HFF-Myc (cell line): ENCODE measurements at regions not wholly inside any gene's neighbourhood (a gene's known extent, or its start where the extent isn't known, plus 50 kb on each side); places are given as distances from the start of the nearest gene placed in this dataset.
"Not testable (repeated sequence)": the region's sequence is repeated elsewhere in the genome, so short reads cannot be mapped to it uniquely, and the experiment has no call there.

ENCODE experiments used
- DNase-seq: peaks from one replicate; pipeline ENCODE4 v3.0.0-alpha.2; 2011; ENCODE audit warnings: low read depth; ENCODE audit errors: extremely low read depth
- H3K4me3 ChIP-seq: replicated peaks from 2 replicates; pipeline ENCODE4 v1.5.1; 2011; ENCODE audit warnings: low read depth, mild to moderate bottlenecking, control low read depth, low read length
- TF ChIP-seq, protein P1 (sequence below): IDR thresholded peaks from 2 replicates; pipeline ENCODE4 v1.5.1; 2012; ENCODE audit warnings: mild to moderate bottlenecking, low read depth, low read length, control low read depth; ENCODE audit errors: missing control alignments

DNA sequence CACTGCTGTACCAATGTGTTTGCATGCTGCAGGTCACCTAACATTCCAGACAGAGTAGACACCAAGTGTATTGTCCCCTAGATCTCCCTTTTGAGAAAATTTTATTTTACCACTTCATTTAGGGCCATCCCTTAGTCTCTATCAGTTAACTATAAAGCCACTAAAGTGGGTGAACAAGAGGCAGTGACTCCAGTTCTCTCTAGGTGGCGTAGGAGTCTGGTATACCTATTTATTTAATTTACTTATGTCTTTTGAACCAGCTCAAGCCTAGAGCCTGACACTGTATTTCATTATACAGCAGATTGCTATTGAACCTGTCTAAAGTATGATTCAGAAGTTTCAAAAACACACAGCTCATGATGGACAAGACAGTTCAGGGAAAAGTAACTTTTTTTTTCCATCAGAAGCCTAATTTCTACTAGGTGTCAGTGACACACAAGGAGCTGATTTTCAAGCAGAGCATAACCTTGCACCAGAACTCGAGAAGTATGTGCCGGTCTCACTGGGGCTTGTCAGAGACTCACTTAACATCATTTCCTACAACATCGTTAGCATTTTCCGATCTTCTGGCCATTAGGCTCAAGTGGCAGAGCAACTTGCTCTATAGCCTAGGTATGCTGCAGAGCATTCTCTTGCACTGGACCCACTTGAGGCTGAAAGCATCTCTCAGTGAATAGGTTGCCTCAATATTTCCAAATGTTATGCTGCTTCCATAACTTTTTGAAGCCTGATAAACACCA lies 175.4 kb downstream of the CDC14C start:
- no peak for DNase-seq
- H3K4me3 ChIP-seq = no peak overlapping the region
- TF ChIP-seq, protein P1, sequence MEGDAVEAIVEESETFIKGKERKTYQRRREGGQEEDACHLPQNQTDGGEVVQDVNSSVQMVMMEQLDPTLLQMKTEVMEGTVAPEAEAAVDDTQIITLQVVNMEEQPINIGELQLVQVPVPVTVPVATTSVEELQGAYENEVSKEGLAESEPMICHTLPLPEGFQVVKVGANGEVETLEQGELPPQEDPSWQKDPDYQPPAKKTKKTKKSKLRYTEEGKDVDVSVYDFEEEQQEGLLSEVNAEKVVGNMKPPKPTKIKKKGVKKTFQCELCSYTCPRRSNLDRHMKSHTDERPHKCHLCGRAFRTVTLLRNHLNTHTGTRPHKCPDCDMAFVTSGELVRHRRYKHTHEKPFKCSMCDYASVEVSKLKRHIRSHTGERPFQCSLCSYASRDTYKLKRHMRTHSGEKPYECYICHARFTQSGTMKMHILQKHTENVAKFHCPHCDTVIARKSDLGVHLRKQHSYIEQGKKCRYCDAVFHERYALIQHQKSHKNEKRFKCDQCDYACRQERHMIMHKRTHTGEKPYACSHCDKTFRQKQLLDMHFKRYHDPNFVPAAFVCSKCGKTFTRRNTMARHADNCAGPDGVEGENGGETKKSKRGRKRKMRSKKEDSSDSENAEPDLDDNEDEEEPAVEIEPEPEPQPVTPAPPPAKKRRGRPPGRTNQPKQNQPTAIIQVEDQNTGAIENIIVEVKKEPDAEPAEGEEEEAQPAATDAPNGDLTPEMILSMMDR = no peak

DNA sequence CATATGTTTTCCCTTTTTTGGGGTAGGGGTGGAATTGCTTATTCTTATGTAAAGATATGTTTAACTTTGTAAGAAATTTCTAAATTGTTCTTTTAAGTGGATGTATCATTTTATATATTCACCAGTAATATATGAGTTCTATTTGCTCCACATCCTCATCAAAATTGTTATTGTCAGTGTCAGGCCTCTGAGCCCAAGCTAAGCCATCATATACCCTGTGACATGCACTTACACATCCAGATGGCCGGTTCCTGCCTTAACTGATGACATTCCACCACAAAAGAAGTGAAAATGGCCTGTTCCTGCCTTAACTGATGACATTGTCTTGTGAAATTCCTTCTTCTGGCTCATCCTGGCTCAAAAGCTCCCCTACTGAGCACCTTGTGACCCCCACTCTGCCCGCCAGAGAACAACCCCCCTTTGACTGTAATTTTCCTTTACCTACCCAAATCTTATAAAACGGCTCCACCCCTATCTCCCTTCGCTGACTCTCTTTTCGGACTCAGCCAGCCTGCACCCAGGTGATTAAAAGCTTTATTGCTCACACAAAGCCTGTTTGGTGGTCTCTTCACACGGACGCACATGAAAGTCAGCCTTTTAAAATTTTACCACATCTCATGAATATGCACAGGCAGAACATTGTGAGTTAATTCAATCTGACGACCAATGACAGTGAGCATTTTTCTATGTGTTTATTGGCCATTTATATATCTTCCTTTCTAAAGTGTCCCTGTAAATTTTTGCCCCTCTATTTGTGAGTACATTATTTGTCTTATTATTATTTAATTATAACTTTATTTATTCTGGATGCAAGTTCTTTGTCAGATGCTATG lies 176.8 kb downstream of the CDC14C start:
- not testable (repeated sequence) for DNase-seq, H3K4me3 ChIP-seq

DNA sequence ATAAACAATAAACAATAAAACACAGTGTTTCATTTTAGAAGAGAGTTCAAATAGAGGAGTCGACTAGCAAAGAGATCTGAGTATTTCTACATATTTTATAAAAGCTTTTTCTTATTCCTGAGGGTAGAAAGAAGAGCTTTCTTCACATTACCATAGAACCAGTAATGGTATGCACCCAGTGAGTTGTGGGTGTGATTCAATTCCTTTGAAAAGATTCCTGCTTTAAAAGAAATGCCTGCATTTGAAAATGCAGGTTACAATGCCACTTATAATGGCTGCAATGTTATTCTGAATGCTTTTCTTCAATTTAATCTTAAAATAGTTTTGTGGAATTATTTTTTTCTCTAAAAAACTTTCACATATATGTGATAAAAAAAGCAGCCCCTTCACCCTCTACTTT lies 178.1 kb downstream of the CDC14C start:
- no peak overlapping the region for H3K4me3 ChIP-seq
- no peak for DNase-seq
- TF ChIP-seq, protein P1 = no peak

DNA sequence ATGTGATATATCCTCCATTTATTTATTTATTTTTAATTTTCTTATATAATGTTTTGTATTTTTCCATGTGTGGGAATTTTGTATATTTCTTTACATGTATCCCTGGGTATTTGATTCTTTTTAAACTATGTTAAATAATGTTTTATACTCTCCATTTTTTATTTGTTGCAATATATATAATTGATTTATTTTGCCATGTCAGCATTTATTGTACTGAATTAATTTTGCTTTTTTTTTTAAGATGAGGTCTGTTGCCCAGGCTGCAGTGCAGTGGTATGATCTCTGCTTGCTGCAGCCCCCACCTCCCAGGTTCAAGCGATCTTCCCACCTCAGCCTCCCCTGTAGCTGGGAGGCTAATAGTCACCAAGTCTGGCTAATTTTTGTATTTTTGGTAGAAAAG lies 187.4 kb downstream of the CDC14C start:
- TF ChIP-seq, protein P1 = no peak
- DNase-seq = no peak
- no peak overlapping the region for H3K4me3 ChIP-seq

DNA sequence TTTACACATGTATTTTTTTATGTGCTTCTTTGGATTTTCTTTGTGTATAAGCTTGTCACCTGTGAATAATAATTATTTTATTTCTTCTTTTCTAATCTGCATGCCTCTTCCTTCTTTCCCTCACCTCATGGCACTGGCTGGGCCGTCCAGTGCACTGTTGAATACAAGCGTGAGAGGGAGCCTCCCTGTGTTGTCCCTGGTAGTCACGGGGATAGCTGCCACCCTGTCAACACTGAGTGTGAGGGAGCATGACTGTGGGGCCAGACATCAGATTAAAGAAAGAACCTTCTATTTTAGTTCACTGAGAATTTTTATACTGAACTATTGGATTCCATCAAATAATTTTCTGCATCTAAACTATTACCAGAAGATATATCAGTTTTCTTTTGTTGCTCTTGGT lies 187.9 kb downstream of the CDC14C start:
- no peak for DNase-seq
- TF ChIP-seq, protein P1 = no peak
- H3K4me3 ChIP-seq = no peak overlapping the region

DNA sequence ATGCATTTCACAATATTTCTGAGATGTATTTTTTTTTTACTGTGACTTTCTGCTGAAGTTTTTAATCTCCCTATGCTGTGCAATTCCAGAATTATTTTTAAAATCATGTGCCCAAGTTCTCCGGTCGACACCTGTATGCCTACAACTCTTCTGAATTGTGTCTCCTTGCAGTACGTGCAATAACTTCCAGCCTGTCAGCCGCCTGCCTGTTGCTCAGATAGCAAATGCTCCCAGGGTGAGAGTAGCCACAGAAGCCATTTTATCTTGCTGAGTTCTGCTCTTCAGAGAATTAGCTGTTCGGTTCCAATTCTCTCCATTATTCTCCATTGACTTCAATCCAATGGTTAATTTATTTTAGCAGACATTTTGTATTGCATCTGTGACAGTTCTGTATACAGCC lies 188.3 kb downstream of the CDC14C start:
- no peak overlapping the region for H3K4me3 ChIP-seq
- TF ChIP-seq, protein P1 = no peak
- DNase-seq = no peak

DNA sequence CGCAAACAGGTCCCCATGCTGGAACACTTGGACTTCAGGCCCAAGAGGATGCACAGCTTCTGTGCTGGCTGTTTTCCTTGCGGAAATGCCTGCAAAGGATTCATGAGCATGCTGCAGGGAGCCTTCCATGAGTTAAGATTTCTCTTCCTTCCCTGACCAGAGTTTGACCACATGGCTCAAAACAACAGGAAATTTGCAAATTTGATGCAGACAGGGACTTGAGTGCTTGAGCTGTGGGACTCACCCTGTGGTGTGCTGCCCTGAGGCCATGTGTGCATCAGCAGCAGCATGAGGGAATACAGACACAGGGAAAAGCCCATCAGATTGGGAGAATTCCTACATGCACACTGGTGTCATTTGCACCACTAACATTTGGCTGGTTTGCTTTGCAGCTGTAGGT lies 195.4 kb downstream of the CDC14C start:
- TF ChIP-seq, protein P1 = no peak
- DNase-seq = no peak
- no peak overlapping the region for H3K4me3 ChIP-seq
